ENCODE measurements at regions not wholly inside any gene's neighbourhood (a gene's known extent, or its start where the extent isn't known, plus 50 kb on each side); places are given as distances from the start of the nearest gene placed in this dataset.

GRCh38 chr20:11553603-11554002 is 364.1 kb upstream of the BTBD3 start:
- ATAC-seq: peak; percentile 71
- TF ChIP-seq ZFP3 (CRISPR knock-in tag; IDR thresholded peaks at IDR 0.05): no peak
- no peak for TF ChIP-seq CSDC2 (CRISPR knock-in tag; IDR thresholded peaks at IDR 0.05)
- no peak for TF ChIP-seq ISL1 (CRISPR knock-in tag; IDR thresholded peaks at IDR 0.05)
- no peak for TF ChIP-seq TOX (CRISPR knock-in tag; IDR thresholded peaks at IDR 0.05; ENCODE audit: borderline replicate concordance)
- TF ChIP-seq ZNF70 (CRISPR knock-in tag; IDR thresholded peaks at IDR 0.05): no peak
- TF ChIP-seq, protein P1, sequence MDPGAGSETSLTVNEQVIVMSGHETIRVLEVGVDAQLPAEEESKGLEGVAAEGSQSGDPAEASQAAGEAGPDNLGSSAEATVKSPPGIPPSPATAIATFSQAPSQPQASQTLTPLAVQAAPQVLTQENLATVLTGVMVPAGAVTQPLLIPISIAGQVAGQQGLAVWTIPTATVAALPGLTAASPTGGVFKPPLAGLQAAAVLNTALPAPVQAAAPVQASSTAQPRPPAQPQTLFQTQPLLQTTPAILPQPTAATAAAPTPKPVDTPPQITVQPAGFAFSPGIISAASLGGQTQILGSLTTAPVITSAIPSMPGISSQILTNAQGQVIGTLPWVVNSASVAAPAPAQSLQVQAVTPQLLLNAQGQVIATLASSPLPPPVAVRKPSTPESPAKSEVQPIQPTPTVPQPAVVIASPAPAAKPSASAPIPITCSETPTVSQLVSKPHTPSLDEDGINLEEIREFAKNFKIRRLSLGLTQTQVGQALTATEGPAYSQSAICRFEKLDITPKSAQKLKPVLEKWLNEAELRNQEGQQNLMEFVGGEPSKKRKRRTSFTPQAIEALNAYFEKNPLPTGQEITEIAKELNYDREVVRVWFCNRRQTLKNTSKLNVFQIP (CRISPR knock-in tag; IDR thresholded peaks at IDR 0.05; ENCODE audit: borderline replicate concordance, low read depth): no peak
- TF ChIP-seq, protein P2, sequence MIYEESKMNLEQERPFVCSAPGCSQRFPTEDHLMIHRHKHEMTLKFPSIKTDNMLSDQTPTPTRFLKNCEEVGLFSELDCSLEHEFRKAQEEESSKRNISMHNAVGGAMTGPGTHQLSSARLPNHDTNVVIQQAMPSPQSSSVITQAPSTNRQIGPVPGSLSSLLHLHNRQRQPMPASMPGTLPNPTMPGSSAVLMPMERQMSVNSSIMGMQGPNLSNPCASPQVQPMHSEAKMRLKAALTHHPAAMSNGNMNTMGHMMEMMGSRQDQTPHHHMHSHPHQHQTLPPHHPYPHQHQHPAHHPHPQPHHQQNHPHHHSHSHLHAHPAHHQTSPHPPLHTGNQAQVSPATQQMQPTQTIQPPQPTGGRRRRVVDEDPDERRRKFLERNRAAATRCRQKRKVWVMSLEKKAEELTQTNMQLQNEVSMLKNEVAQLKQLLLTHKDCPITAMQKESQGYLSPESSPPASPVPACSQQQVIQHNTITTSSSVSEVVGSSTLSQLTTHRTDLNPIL (CRISPR knock-in tag; IDR thresholded peaks at IDR 0.05; ENCODE audit: low read depth): no peak
- TF ChIP-seq BACH2 (CRISPR knock-in tag; IDR thresholded peaks at IDR 0.05; ENCODE audit: borderline replicate concordance): no peak
- TF ChIP-seq ESRRG (CRISPR knock-in tag; IDR thresholded peaks at IDR 0.05): no peak
- no peak for TF ChIP-seq ARNTL (CRISPR knock-in tag; IDR thresholded peaks at IDR 0.05; ENCODE audit: borderline replicate concordance, low read depth)
- no peak for TF ChIP-seq TCF4 (CRISPR knock-in tag; IDR thresholded peaks at IDR 0.05; ENCODE audit: borderline replicate concordance)
- TF ChIP-seq ZFP30 (CRISPR knock-in tag; IDR thresholded peaks at IDR 0.05): no peak
- no peak for TF ChIP-seq PPARA (CRISPR knock-in tag; IDR thresholded peaks at IDR 0.05; ENCODE audit: borderline replicate concordance)
- no peak for TF ChIP-seq ZC3H10 (CRISPR knock-in tag; IDR thresholded peaks at IDR 0.05)
- TF ChIP-seq RARB (CRISPR knock-in tag; IDR thresholded peaks at IDR 0.05): no peak
- TF ChIP-seq OSR1 (CRISPR knock-in tag; IDR thresholded peaks at IDR 0.05): no peak
- TF ChIP-seq ZNF565 (CRISPR knock-in tag; conservative IDR thresholded peaks at IDR 0.05; ENCODE audit: low read depth): no peak
- TF ChIP-seq SNAI2 (CRISPR knock-in tag; IDR thresholded peaks at IDR 0.05): no peak
- no peak for TF ChIP-seq ZNF8 (CRISPR knock-in tag; IDR thresholded peaks at IDR 0.05)
- no peak for TF ChIP-seq TSHZ2 (CRISPR knock-in tag; IDR thresholded peaks at IDR 0.05)

GRCh38 chr20:11555510-11555909 is 362.2 kb upstream of the BTBD3 start:
- ATAC-seq: no peak
- TF ChIP-seq PPARA (CRISPR knock-in tag; IDR thresholded peaks at IDR 0.05; ENCODE audit: borderline replicate concordance): no peak
- no peak for TF ChIP-seq CSDC2 (CRISPR knock-in tag; IDR thresholded peaks at IDR 0.05)
- TF ChIP-seq, protein P1 (CRISPR knock-in tag; IDR thresholded peaks at IDR 0.05; ENCODE audit: borderline replicate concordance, low read depth): no peak
- TF ChIP-seq TSHZ2 (CRISPR knock-in tag; IDR thresholded peaks at IDR 0.05): no peak
- no peak for TF ChIP-seq ZFP30 (CRISPR knock-in tag; IDR thresholded peaks at IDR 0.05)
- no peak for TF ChIP-seq PATZ1 (CRISPR knock-in tag; IDR thresholded peaks at IDR 0.05; ENCODE audit: borderline replicate concordance)
- TF ChIP-seq, protein P3, sequence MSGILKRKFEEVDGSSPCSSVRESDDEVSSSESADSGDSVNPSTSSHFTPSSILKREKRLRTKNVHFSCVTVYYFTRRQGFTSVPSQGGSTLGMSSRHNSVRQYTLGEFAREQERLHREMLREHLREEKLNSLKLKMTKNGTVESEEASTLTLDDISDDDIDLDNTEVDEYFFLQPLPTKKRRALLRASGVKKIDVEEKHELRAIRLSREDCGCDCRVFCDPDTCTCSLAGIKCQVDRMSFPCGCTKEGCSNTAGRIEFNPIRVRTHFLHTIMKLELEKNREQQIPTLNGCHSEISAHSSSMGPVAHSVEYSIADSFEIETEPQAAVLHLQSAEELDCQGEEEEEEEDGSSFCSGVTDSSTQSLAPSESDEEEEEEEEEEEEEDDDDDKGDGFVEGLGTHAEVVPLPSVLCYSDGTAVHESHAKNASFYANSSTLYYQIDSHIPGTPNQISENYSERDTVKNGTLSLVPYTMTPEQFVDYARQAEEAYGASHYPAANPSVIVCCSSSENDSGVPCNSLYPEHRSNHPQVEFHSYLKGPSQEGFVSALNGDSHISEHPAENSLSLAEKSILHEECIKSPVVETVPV (CRISPR knock-in tag; IDR thresholded peaks at IDR 0.05): no peak
- no peak for TF ChIP-seq RARB (CRISPR knock-in tag; IDR thresholded peaks at IDR 0.05)
- no peak for TF ChIP-seq ZNF70 (CRISPR knock-in tag; IDR thresholded peaks at IDR 0.05)
